GM19043 (cell line): ENCODE measurements at regions not wholly inside any gene's neighbourhood (a gene's known extent, or its start where the extent isn't known, plus 50 kb on each side); places are given as distances from the start of the nearest gene placed in this dataset.
A peak's percentile ranks its signal among the peaks of the same experiment; 100 is the strongest.

Source experiments
- ATAC-seq: cut with Tn5 transposase; IDR thresholded peaks from one replicate; pipeline ENCODE4 v1.9.1; 2021; ENCODE audit warnings: low read depth; ENCODE audit not compliant: unreplicated experiment

- no peak for ATAC-seq
These were observed 1048.8 kb upstream of the ACO1 start for GRCh38 chr9:31335529-31336234.

GRCh38 chr9:31336386-31336785 is 1048.1 kb upstream of the ACO1 start:
- ATAC-seq, result no peak

- ATAC-seq, result no peak
These were observed 1047.6 kb upstream of the ACO1 start for GRCh38 chr9:31336841-31337240.

- peak; percentile 100 for ATAC-seq
These were observed 1037.3 kb upstream of the ACO1 start for GRCh38 chr9:31347082-31347617.

GRCh38 chr9:31355159-31355882 is 1029.1 kb upstream of the ACO1 start:
- ATAC-seq, result no peak

- ATAC-seq, result no peak
These were observed 1028.5 kb upstream of the ACO1 start for GRCh38 chr9:31355965-31356364.

- no peak for ATAC-seq
These were observed 1025.4 kb upstream of the ACO1 start for GRCh38 chr9:31359071-31359470.

- ATAC-seq, result no peak
These were observed 1020.3 kb upstream of the ACO1 start for GRCh38 chr9:31364171-31364570.

GRCh38 chr9:31372799-31373587 is 1011.5 kb upstream of the ACO1 start:
- no peak for ATAC-seq

DNA sequence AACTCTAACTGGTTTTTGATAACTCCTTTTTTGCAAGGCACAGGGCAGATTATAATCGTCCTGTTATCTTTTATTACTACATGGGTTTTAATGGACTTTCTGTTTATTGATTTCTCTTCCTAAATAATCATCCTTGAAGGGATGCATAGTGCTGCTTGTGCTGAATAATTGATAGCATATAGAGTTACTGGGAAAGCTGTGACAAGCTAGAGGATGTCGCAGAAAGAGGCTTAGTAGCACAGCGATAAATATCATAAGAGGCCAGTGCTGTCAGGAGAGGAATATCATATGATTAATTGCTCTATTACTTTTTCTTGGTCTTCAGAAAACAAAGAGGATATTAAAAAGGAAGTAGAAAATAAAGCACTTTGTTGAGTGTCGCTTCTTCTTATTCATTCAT is 1007.1 kb upstream of the ACO1 start:
- ATAC-seq, result no peak

GRCh38 chr9:31388660-31389059 is 995.8 kb upstream of the ACO1 start:
- no peak for ATAC-seq

DNA sequence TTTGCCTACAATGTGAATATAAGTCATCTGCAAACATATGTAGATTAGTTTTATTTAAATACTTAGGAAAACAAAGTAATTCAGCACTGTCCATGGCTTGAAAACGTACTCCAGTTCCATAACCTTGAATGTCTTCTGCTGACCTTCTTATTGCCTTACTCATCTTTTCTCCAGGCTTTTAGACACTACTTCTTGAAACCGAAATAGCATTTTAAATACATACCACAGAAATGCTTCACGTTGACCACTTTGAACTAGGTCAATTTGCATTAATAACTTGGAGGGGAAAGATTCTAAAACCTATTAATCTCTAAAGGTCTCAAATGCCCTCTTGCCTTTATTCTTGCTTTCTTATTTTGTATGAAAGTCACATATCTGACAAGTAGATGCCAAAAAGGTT is 995.4 kb upstream of the ACO1 start:
- ATAC-seq, result no peak

GRCh38 chr9:31390403-31391025 is 993.9 kb upstream of the ACO1 start:
- peak; percentile 47 for ATAC-seq

DNA sequence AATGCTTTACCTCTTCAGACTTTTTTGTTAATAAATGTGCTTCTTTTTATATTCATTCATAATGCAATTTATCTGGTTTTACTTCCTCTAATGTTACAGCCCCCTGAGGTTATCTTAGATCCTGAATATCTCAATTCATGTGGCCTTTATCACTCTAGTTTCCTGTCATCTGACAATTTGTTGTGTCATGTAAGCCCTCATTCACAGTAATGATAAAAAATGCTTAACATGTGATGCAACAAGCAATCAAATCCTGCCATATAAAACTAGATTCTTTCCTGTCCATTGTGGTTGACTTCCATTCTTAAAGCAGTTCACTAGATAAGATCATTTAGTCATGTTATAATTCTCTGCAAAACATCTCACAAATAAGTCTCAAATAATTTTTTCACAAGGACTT is 991.2 kb upstream of the ACO1 start:
- ATAC-seq, result no peak

GRCh38 chr9:31394015-31394473 is 990.4 kb upstream of the ACO1 start:
- ATAC-seq, result no peak

DNA sequence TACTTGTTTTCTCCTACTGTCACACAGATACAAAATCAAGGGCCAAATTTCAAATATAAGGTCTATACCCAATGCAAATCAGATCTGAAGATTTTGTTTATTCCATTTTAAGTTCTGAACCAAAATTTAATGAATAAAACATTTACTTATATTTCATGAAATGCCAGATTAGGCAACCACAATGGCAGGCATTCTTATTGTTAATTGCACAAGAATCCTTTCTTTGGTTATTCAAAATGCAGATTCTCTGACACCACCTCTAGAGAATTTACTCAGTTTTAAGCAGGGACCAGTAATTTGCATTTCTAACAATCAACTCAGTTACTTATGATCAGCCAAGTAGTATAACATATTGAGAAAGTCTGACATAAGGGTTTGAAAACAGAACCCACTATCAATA is 972.4 kb upstream of the ACO1 start:
- ATAC-seq, result no peak

DNA sequence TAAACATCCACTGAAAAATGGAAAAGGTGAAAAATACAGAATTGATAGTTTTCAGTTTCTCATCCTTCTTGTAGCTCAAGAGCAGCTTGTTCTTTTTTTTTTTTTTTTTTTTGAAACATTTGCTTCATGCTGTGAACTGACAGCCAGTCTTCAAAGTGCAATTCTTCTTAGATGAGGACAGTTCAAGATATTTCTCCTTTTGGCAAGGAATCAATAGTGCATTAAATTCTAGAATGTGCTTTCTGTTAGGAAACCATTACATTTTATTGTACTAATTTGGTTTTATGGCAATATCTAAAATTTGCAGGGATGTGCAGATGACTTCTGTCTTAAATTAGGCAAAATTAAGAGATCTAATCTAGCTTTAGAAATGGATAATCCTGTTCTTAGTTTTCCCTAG is 969.3 kb upstream of the ACO1 start:
- no peak for ATAC-seq

- no peak for ATAC-seq
These were observed 966.0 kb upstream of the ACO1 start for GRCh38 chr9:31418419-31418818.

- ATAC-seq, result peak; percentile 64
These were observed 940.6 kb upstream of the ACO1 start for GRCh38 chr9:31443630-31444457.

- no peak for ATAC-seq
These were observed 939.1 kb upstream of the ACO1 start for GRCh38 chr9:31445357-31445756.
